H9 (cell line): ENCODE measurements at regions not wholly inside any gene's neighbourhood (a gene's known extent, or its start where the extent isn't known, plus 50 kb on each side); places are given as distances from the start of the nearest gene placed in this dataset.
"Not testable (repeated sequence)": the region's sequence is repeated elsewhere in the genome, so short reads cannot be mapped to it uniquely, and the experiment has no call there.

ENCODE experiments used
- DNase-seq: peaks from one replicate; pipeline ENCODE4 v3.0.0-alpha.2; 2017
- H2AFZ ChIP-seq: one replicate; pipeline ENCODE4 v1.6.1; 2013; ENCODE audit warnings: mild to moderate bottlenecking, low read length, control low read depth, moderate library complexity
- H2AK5ac ChIP-seq: 2 replicates; pipeline ENCODE4 v1.6.1; 2013; ENCODE audit warnings: low read length, control low read depth, mixed read lengths; ENCODE audit not compliant: insufficient read length
- H2BK120ac ChIP-seq: one replicate; pipeline ENCODE4 v1.6.1; 2013; ENCODE audit warnings: low read depth, mild to moderate bottlenecking, low read length, control low read depth, inconsistent platforms; ENCODE audit not compliant: poor library complexity, severe bottlenecking
- H2BK12ac ChIP-seq: 2 replicates; pipeline ENCODE4 v1.6.1; 2013; ENCODE audit warnings: low read length, control low read depth, mixed read lengths, low read depth; ENCODE audit not compliant: insufficient read length
- H2BK15ac ChIP-seq: 2 replicates; pipeline ENCODE4 v1.6.1; 2013; ENCODE audit warnings: low read depth, low read length, control low read depth
- H2BK20ac ChIP-seq: one replicate; pipeline ENCODE4 v1.6.1; 2013; ENCODE audit warnings: low read depth, mild to moderate bottlenecking, low read length, control low read depth, inconsistent platforms; ENCODE audit not compliant: poor library complexity, severe bottlenecking
- H2BK5ac ChIP-seq: 2 replicates; pipeline ENCODE4 v1.6.1; 2013; ENCODE audit warnings: low read length, control low read depth, mixed read lengths; ENCODE audit not compliant: insufficient read length
- H3K14ac ChIP-seq: 2 replicates; pipeline ENCODE4 v1.6.1; 2013; ENCODE audit warnings: low read length, control low read depth; ENCODE audit not compliant: insufficient read depth
- H3K18ac ChIP-seq: 2 replicates; pipeline ENCODE4 v1.6.1; 2013; ENCODE audit warnings: low read depth, mild to moderate bottlenecking, mixed read lengths, low read length, control low read depth; ENCODE audit not compliant: insufficient read length
- H3K23ac ChIP-seq: 2 replicates; pipeline ENCODE4 v1.6.1; 2013; ENCODE audit warnings: low read length, control low read depth, mixed read lengths, low read depth; ENCODE audit not compliant: insufficient read length
- H3K23me2 ChIP-seq: 2 replicates; pipeline ENCODE4 v1.6.1; 2013; ENCODE audit warnings: low read depth, mild to moderate bottlenecking, mixed read lengths, low read length, control low read depth; ENCODE audit not compliant: insufficient read length, poor library complexity, severe bottlenecking
- H3K27ac ChIP-seq: 2 replicates; pipeline ENCODE4 v1.5.1; 2013; ENCODE audit warnings: low read length, control low read depth, mixed read lengths, low read depth; ENCODE audit not compliant: insufficient read length
- H3K27me3 ChIP-seq: 2 replicates; pipeline ENCODE4 v1.6.1; 2013; ENCODE audit warnings: low read length, control low read depth, inconsistent platforms; ENCODE audit not compliant: insufficient read depth
- H3K4ac ChIP-seq: 2 replicates; pipeline ENCODE4 v1.6.1; 2013; ENCODE audit warnings: low read depth, mild to moderate bottlenecking, control low read depth, inconsistent platforms, low read length, moderate library complexity
- H3K4me1 ChIP-seq: 2 replicates; pipeline ENCODE4 v1.6.1; 2013; ENCODE audit warnings: low read length, control low read depth, inconsistent platforms; ENCODE audit not compliant: insufficient read depth
- H3K4me2 ChIP-seq: 2 replicates; pipeline ENCODE4 v1.6.1; 2013; ENCODE audit warnings: low read length, control low read depth, mixed read lengths; ENCODE audit not compliant: insufficient read length, insufficient read depth
- H3K56ac ChIP-seq: 2 replicates; pipeline ENCODE4 v1.6.1; 2013; ENCODE audit warnings: low read depth, mild to moderate bottlenecking, mixed read lengths, low read length, control low read depth; ENCODE audit not compliant: insufficient read length
- H3K79me1 ChIP-seq: 2 replicates; pipeline ENCODE4 v1.6.1; 2013; ENCODE audit warnings: low read depth, mild to moderate bottlenecking, moderate library complexity, low read length, control low read depth, inconsistent platforms; ENCODE audit not compliant: insufficient read depth, poor library complexity, severe bottlenecking
- H3K79me2 ChIP-seq: 2 replicates; pipeline ENCODE4 v1.6.1; 2013; ENCODE audit warnings: low read length, control low read depth, inconsistent platforms; ENCODE audit not compliant: insufficient read depth
- H3K9ac ChIP-seq: 2 replicates; pipeline ENCODE4 v1.6.1; 2013; ENCODE audit warnings: low read length, control low read depth, mixed read lengths; ENCODE audit not compliant: insufficient read length; ENCODE audit errors: extremely low read depth
- H3K9me3 ChIP-seq: one replicate; pipeline ENCODE4 v1.6.1; 2013; ENCODE audit warnings: low read depth, low read length, inconsistent platforms; ENCODE audit not compliant: control insufficient read depth
- H3T11ph ChIP-seq: one replicate; pipeline ENCODE4 v1.6.1; 2013; ENCODE audit warnings: mild to moderate bottlenecking, low read length, control low read depth, inconsistent platforms
- H4K20me1 ChIP-seq: one replicate; pipeline ENCODE4 v1.6.1; 2013; ENCODE audit not compliant: control insufficient read depth, insufficient read length, insufficient read depth
- H4K5ac ChIP-seq: 2 replicates; pipeline ENCODE4 v1.6.1; 2013; ENCODE audit warnings: low read depth, mild to moderate bottlenecking, mixed read lengths, low read length, control low read depth; ENCODE audit not compliant: insufficient read length
- H4K8ac ChIP-seq: replicated peaks from 2 replicates; pipeline ENCODE4 v1.6.1; 2013; ENCODE audit warnings: low read length, control low read depth, mixed read lengths, low read depth; ENCODE audit not compliant: insufficient read length
- H4K91ac ChIP-seq: 2 replicates; pipeline ENCODE4 v1.6.1; 2013; ENCODE audit warnings: low read depth, mild to moderate bottlenecking, moderate library complexity, mixed read lengths, low read length, control low read depth; ENCODE audit not compliant: insufficient read length
- H3K27ac Mint-ChIP-seq, 3 experiments: 2 replicates in 2 of 3; 3 replicates in 1 of 3; pipeline ENCODE4 v1.8.0; 2020 to 2021; ENCODE audit warnings: mixed read lengths in 3 of 3, mild to moderate bottlenecking in 1 of 3, moderate library complexity in 1 of 3
- H3K27me3 Mint-ChIP-seq: 2 replicates; pipeline ENCODE4 v1.8.0; 2021; ENCODE audit warnings: low read depth, mild to moderate bottlenecking, moderate library complexity, mixed read lengths
- H3K36me3 Mint-ChIP-seq, 3 experiments: 2 replicates in 2 of 3; 3 replicates in 1 of 3; pipeline ENCODE4 v1.8.0; 2020 to 2021; ENCODE audit warnings: low read depth in 3 of 3, mixed read lengths in 3 of 3; ENCODE audit not compliant: insufficient read depth in 1 of 3
- H3K4me1 Mint-ChIP-seq, 2 experiments: 2 replicates each; pipeline ENCODE4 v1.8.0; 2020; ENCODE audit warnings: mixed read lengths in 2 of 2
- H3K4me3 Mint-ChIP-seq, 2 experiments: 2 replicates in 1 of 2; 3 replicates in 1 of 2; pipeline ENCODE4 v1.8.0; 2020 to 2021; ENCODE audit warnings: mild to moderate bottlenecking in 2 of 2, mixed read lengths in 2 of 2, moderate library complexity in 1 of 2
- H3K9me3 Mint-ChIP-seq, 2 experiments: 2 replicates in 1 of 2; 3 replicates in 1 of 2; pipeline ENCODE4 v1.8.0; 2020; ENCODE audit warnings: mild to moderate bottlenecking in 2 of 2, mixed read lengths in 2 of 2, moderate library complexity in 1 of 2
- CTCF ChIP-seq: fragments of 200-600 bp; sonication (generic); conservative IDR thresholded peaks from 3 replicates; pipeline ENCODE4 v1.8.0; 2021; ENCODE audit warnings: antibody characterized with exemption, mild to moderate bottlenecking
- WGBS: extraction: QIAGEN DNeasy Blood & Tissue Kit; methylation state at CpG from one replicate; pipeline ENCODE4 v1.1.7; 2013; ENCODE audit warnings: missing lambda C conversion rate, low lambda C conversion rate, mixed read lengths; ENCODE audit not compliant: insufficient read length; ENCODE audit errors: extremely low coverage; 5-methylcytosine and 5-hydroxymethylcytosine counted together

GRCh38 chr10:65046831-65047230, 1525.6 kb downstream of the REEP3 start:
- Mint-ChIP-seq H3K4me3 (no peak overlapping the region), H3K9me3 (peaks cover 14 to 30% of the 10 kb centered on the region in 2 experiments), H3K36me3 (peaks cover 3 to 18% (median 6%) of the 10 kb centered on the region in 3 experiments; a peak in 5 of 7 replicates), H3K27me3 (no peaks in the 10 kb centered on the region), H3K4me1 (no peaks in the 10 kb centered on the region), H3K27ac (no peak overlapping the region)
- Histone ChIP-seq H2AFZ (no peak overlapping the region), H4K8ac (no peak overlapping the region), H3K4me1 (no peaks in the 10 kb centered on the region), H2BK15ac (no peak overlapping the region), H3K14ac (no peak overlapping the region), H3K79me2 (no peaks in the 10 kb centered on the region), H3K56ac (no peak overlapping the region), H4K20me1 (no peaks in the 10 kb centered on the region), H2BK20ac (no peak overlapping the region), H3K23ac (no peak overlapping the region), H3K9ac (no peak overlapping the region), H3K9me3 (no peaks in the 10 kb centered on the region), H2AK5ac (no peak overlapping the region), H3K4ac (no peak overlapping the region), H2BK12ac (no peak overlapping the region), H2BK120ac (no peak overlapping the region), H3K4me2 (no peak overlapping the region), H3K18ac (no peak overlapping the region), H3K23me2 (no peaks in the 10 kb centered on the region), H4K91ac (no peak overlapping the region), H2BK5ac (no peak overlapping the region), H3K27me3 (no peaks in the 10 kb centered on the region), H3K27ac (no peak overlapping the region), H3K79me1 (no peaks in the 10 kb centered on the region), H4K5ac (no peak overlapping the region), H3T11ph (no peak overlapping the region)
- WGBS = no CpG with 5 or more reads among the region's 1 CpG
- no peak for DNase-seq
- no peak for TF ChIP-seq CTCF

- H3K27ac Mint-ChIP-seq, H4K20me1 ChIP-seq, H3K27me3 ChIP-seq, H3K4me3 Mint-ChIP-seq, H3K4me2 ChIP-seq, H4K91ac ChIP-seq, H2BK20ac ChIP-seq, DNase-seq, H3K23me2 ChIP-seq, H3K14ac ChIP-seq, H3K9ac ChIP-seq, H2AK5ac ChIP-seq, H3K4ac ChIP-seq, H3K79me2 ChIP-seq, H3K27ac ChIP-seq, H2BK5ac ChIP-seq, H3K4me1 ChIP-seq, H3K23ac ChIP-seq, H2BK120ac ChIP-seq, H3K9me3 ChIP-seq, H3K27me3 Mint-ChIP-seq, H3T11ph ChIP-seq, H3K4me1 Mint-ChIP-seq, H2BK15ac ChIP-seq, H3K56ac ChIP-seq, H4K5ac ChIP-seq, H3K79me1 ChIP-seq, H4K8ac ChIP-seq, H2BK12ac ChIP-seq, H3K18ac ChIP-seq, H2AFZ ChIP-seq: not testable (repeated sequence)
- Mint-ChIP-seq H3K36me3 (peaks cover 7 to 13% (median 12%) of the 10 kb centered on the region in 3 experiments; a peak in 6 of 7 replicates), H3K9me3 (peaks cover 20 to 26% of the 10 kb centered on the region in 2 experiments)
- no CpG with 5 or more reads among the region's 22 CpGs for WGBS
Measured at GRCh38 chr10:65052111-65052510, 1530.9 kb downstream of the REEP3 start.
